ENCODE measurements at regions not wholly inside any gene's neighbourhood (a gene's known extent, or its start where the extent isn't known, plus 50 kb on each side); places are given as distances from the start of the nearest gene placed in this dataset.
"Not testable (repeated sequence)": the region's sequence is repeated elsewhere in the genome, so short reads cannot be mapped to it uniquely, and the experiment has no call there.

DNA sequence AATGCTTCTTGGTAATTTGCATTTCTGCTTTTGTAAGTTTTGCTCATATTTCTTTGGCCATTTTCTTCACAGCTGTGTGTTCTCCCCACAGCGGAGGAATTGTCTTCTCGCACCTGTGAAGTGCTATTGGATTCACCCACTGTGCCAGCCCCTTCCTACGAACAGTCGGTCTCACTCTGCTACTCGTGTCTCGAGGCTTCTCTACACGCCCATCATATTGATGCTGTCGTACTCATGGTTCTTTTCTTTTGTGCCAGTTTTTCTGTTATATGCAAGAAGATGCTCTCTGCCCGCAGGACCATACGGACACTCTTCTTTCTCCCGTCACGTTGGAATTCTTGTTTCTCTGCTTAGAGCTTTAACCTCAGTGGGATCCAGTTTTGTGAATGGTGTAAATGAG is 200.3 kb downstream of the DLL1 start:
- no peaks in the 10 kb centered on the region for H3K36me3 ChIP-seq (ENCODE audit: control insufficient read depth, insufficient read depth, low read length)
- H3K4me1 ChIP-seq (ENCODE audit: control insufficient read depth, insufficient read depth, low read length), result no peaks in the 10 kb centered on the region
- no peak overlapping the region for H3K27ac ChIP-seq (ENCODE audit: low read depth, low read length)
- H3K4me3 ChIP-seq (ENCODE audit: low read length), result no peak overlapping the region
- H3K27me3 ChIP-seq (ENCODE audit: control insufficient read depth, insufficient read depth, low read length), result no peaks in the 10 kb centered on the region
- no peak overlapping the region for H3K9ac ChIP-seq (ENCODE audit: low read length)

DNA sequence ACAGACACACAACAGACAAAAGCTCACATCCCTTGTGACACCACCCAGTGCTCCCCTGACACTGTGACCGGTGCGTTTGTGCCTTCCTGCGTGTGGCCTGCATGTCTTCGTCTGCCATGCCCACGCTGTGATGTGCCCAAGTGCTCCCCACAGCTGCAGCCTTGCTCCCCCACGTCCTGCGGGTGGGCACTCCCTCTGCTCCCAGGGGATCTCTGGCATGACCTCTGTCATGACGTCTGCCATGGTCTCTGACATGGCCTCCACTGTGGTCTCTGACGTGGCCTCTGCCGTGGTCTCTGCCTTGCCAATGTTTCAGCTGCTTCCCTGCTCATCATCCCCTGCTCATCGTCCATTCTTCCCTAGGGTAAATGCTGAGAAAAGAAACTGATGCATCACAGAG is 200.9 kb downstream of the DLL1 start:
- Histone ChIP-seq H3K27me3 (ENCODE audit: control insufficient read depth, insufficient read depth, low read length) (no peaks in the 10 kb centered on the region), H3K36me3 (ENCODE audit: control insufficient read depth, insufficient read depth, low read length) (no peaks in the 10 kb centered on the region), H3K4me1 (ENCODE audit: control insufficient read depth, insufficient read depth, low read length) (no peaks in the 10 kb centered on the region), H3K9ac (ENCODE audit: low read length) (no peak overlapping the region), H3K4me3 (ENCODE audit: low read length) (no peak overlapping the region), H3K27ac (ENCODE audit: low read depth, low read length) (no peak overlapping the region)

GRCh38 chr6:170088582-170088955 is 202.3 kb downstream of the DLL1 start:
- H3K27me3 ChIP-seq (ENCODE audit: control insufficient read depth, insufficient read depth, low read length), result no peaks in the 10 kb centered on the region
- H3K4me1 ChIP-seq (ENCODE audit: control insufficient read depth, insufficient read depth, low read length), result no peaks in the 10 kb centered on the region
- peak overlapping the region; percentile 47 for H3K4me3 ChIP-seq (ENCODE audit: low read length)
- no peaks in the 10 kb centered on the region for H3K36me3 ChIP-seq (ENCODE audit: control insufficient read depth, insufficient read depth, low read length)
- no peak overlapping the region for H3K9ac ChIP-seq (ENCODE audit: low read length)
- H3K27ac ChIP-seq (ENCODE audit: low read depth, low read length), result no peak overlapping the region

GRCh38 chr6:170087941-170088581 is 202.8 kb downstream of the DLL1 start:
- Histone ChIP-seq H3K4me3 (ENCODE audit: low read length) (peak overlapping the region; percentile 47), H3K27ac (ENCODE audit: low read depth, low read length) (no peak overlapping the region), H3K4me1 (ENCODE audit: control insufficient read depth, insufficient read depth, low read length) (no peaks in the 10 kb centered on the region), H3K9ac (ENCODE audit: low read length) (no peak overlapping the region), H3K27me3 (ENCODE audit: control insufficient read depth, insufficient read depth, low read length) (no peaks in the 10 kb centered on the region), H3K36me3 (ENCODE audit: control insufficient read depth, insufficient read depth, low read length) (no peaks in the 10 kb centered on the region)

GRCh38 chr6:170087421-170087780 is 203.5 kb downstream of the DLL1 start:
- H3K36me3 ChIP-seq (ENCODE audit: control insufficient read depth, insufficient read depth, low read length); H3K4me1 ChIP-seq (ENCODE audit: control insufficient read depth, insufficient read depth, low read length); H3K4me3 ChIP-seq (ENCODE audit: low read length); H3K27me3 ChIP-seq (ENCODE audit: control insufficient read depth, insufficient read depth, low read length); H3K27ac ChIP-seq (ENCODE audit: low read depth, low read length); H3K9ac ChIP-seq (ENCODE audit: low read length): not testable (repeated sequence)

DNA sequence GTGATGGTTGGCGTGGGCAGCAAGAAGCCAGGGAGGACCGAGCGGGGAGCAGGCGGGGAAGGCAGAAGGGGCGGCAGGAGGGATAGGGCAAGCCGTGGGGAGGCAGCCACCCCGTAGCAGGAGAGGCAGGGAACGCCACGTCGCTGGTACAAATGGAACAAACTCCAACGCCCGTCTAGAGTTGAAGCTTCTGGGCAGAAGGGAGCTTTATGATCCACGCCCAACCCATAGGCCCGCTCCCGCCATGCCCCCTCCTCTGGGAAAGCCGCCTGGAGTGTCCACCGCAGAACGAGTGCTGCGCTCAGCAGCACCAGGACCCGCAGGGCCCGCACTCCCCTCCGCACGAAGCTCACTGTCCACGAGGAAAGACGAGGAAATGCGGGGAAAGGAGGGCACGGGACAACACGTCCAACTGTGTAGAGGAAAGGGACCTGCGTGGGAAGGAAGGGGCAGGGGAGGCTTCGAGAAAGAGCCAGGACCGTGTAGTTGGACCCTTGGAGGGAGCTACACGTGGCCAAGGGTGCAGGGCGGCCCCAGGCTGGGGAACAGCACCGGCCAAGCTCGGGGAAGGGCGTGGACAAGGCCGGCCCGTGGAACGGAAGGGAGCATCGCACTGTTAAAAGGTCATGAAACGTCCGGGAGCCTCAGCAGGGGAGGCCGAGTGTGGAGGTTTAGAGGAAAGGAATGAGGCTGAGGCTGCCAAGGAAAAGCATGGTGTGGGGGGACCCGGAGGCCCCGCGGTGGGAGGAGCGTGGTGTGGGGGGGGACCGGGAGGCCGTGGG is 204.0 kb downstream of the DLL1 start:
- H3K27ac ChIP-seq (ENCODE audit: low read depth, low read length), result peak overlapping the region; percentile 51
- H3K27me3 ChIP-seq (ENCODE audit: control insufficient read depth, insufficient read depth, low read length), result no peaks in the 10 kb centered on the region
- no peak overlapping the region for H3K9ac ChIP-seq (ENCODE audit: low read length)

DNA sequence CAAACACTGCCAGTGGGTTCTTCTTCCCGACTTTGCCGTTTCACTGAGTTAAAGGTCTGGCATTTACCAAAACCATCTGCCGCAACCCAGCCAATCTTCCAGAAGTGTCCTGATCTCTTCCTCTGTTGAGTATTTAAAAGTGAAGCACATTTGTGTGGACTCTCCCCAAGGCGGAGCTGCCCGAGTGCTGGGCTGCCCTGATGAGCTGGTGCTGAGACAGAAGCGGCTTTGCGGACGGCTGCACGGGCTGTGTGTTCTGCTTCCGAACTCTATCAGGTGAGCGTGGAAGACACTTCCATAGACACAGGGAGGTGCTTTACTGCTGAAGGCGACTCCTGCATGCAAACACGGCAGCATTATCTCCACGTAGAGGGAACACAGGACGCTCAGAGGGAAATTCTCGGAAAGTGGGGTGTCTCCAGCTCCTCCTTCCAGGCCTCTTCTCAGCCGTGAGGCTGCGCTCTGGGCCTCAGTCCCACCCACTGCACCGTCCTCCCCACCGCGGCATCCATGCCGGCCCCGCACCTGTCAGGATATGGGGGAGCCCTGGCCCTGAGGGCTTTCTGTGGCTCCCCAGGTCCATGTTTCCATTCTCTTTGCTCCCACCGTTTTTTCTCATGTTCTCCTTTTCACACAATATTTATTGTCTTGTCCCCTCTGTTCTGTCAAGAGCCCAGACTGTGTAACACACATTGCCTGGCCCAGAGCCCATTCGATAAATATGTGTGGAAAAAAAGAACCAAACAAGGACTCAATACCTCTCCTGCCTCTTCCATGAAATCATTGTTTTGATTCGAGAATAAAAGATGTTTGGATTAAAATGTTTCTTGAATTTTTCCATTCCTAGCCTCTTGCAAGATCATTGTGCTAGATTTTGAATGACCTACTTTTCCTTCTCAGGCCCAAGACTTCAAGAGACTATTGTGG is 205.1 kb downstream of the DLL1 start:
- H3K27ac ChIP-seq (ENCODE audit: low read depth, low read length), result peak overlapping the region; percentile 75
- no peaks in the 10 kb centered on the region for H3K4me1 ChIP-seq (ENCODE audit: control insufficient read depth, insufficient read depth, low read length)
- H3K9ac ChIP-seq (ENCODE audit: low read length), result no peak overlapping the region
- H3K36me3 ChIP-seq (ENCODE audit: control insufficient read depth, insufficient read depth, low read length), result no peaks in the 10 kb centered on the region
- H3K27me3 ChIP-seq (ENCODE audit: control insufficient read depth, insufficient read depth, low read length), result no peaks in the 10 kb centered on the region
- no peak overlapping the region for H3K4me3 ChIP-seq (ENCODE audit: low read length)

More for the DNA sequence above, 204.0 kb downstream of the DLL1 start:
- no peak overlapping the region for H3K4me3 ChIP-seq (ENCODE audit: low read length)
- H3K4me1 ChIP-seq (ENCODE audit: control insufficient read depth, insufficient read depth, low read length), result no peaks in the 10 kb centered on the region
- no peaks in the 10 kb centered on the region for H3K36me3 ChIP-seq (ENCODE audit: control insufficient read depth, insufficient read depth, low read length)

GRCh38 chr6:170084166-170084730 is 206.6 kb downstream of the DLL1 start:
- H3K4me3 ChIP-seq (ENCODE audit: low read length), result no peak overlapping the region
- no peaks in the 10 kb centered on the region for H3K27me3 ChIP-seq (ENCODE audit: control insufficient read depth, insufficient read depth, low read length)
- H3K36me3 ChIP-seq (ENCODE audit: control insufficient read depth, insufficient read depth, low read length), result no peaks in the 10 kb centered on the region
- H3K27ac ChIP-seq (ENCODE audit: low read depth, low read length), result no peak overlapping the region
- no peak overlapping the region for H3K9ac ChIP-seq (ENCODE audit: low read length)
- H3K4me1 ChIP-seq (ENCODE audit: control insufficient read depth, insufficient read depth, low read length), result no peaks in the 10 kb centered on the region

- Histone ChIP-seq H3K36me3 (ENCODE audit: control insufficient read depth, insufficient read depth, low read length) (no peaks in the 10 kb centered on the region), H3K4me1 (ENCODE audit: control insufficient read depth, insufficient read depth, low read length) (no peaks in the 10 kb centered on the region), H3K4me3 (ENCODE audit: low read length) (no peak overlapping the region), H3K9ac (ENCODE audit: low read length) (no peak overlapping the region), H3K27ac (ENCODE audit: low read depth, low read length) (no peak overlapping the region), H3K27me3 (ENCODE audit: control insufficient read depth, insufficient read depth, low read length) (no peaks in the 10 kb centered on the region)
Measured at GRCh38 chr6:170083236-170084051, 207.4 kb downstream of the DLL1 start.

GRCh38 chr6:170082531-170083187 is 208.2 kb downstream of the DLL1 start:
- no peaks in the 10 kb centered on the region for H3K4me1 ChIP-seq (ENCODE audit: control insufficient read depth, insufficient read depth, low read length)
- no peaks in the 10 kb centered on the region for H3K27me3 ChIP-seq (ENCODE audit: control insufficient read depth, insufficient read depth, low read length)
- no peaks in the 10 kb centered on the region for H3K36me3 ChIP-seq (ENCODE audit: control insufficient read depth, insufficient read depth, low read length)
- no peak overlapping the region for H3K9ac ChIP-seq (ENCODE audit: low read length)
- no peak overlapping the region for H3K27ac ChIP-seq (ENCODE audit: low read depth, low read length)
- no peak overlapping the region for H3K4me3 ChIP-seq (ENCODE audit: low read length)

GRCh38 chr6:170082067-170082466 is 208.8 kb downstream of the DLL1 start:
- H3K4me1 ChIP-seq (ENCODE audit: control insufficient read depth, insufficient read depth, low read length), result no peaks in the 10 kb centered on the region
- H3K27ac ChIP-seq (ENCODE audit: low read depth, low read length), result no peak overlapping the region
- H3K36me3 ChIP-seq (ENCODE audit: control insufficient read depth, insufficient read depth, low read length), result no peaks in the 10 kb centered on the region
- no peak overlapping the region for H3K4me3 ChIP-seq (ENCODE audit: low read length)
- H3K27me3 ChIP-seq (ENCODE audit: control insufficient read depth, insufficient read depth, low read length), result no peaks in the 10 kb centered on the region
- no peak overlapping the region for H3K9ac ChIP-seq (ENCODE audit: low read length)

Data from rectal smooth muscle tissue (tissue), 1 donor.